BJ (cell line): ENCODE measurements at regions not wholly inside any gene's neighbourhood (a gene's known extent, or its start where the extent isn't known, plus 50 kb on each side); places are given as distances from the start of the nearest gene placed in this dataset.

Experiments
- CTCF ChIA-PET: fragments of 350-600 bp; formaldehyde crosslinking; extraction: SDS; loops from one replicate; lab custom pipeline; 2021; ENCODE audit warnings: antibody characterized with exemption, inconsistent platforms; lab: Yijun Ruan, JAX
- POLR2A ChIA-PET: fragments of 300-600 bp; sonication (Branson Sonifier 250); formaldehyde crosslinking; extraction: SDS; loops from one replicate; lab custom pipeline; 2021; ENCODE audit warnings: antibody characterized with exemption; lab: Charles Lee
- DNase-seq: peaks from one replicate; pipeline ENCODE4 v3.0.0-alpha.2; 2011; ENCODE audit warnings: low read depth
- H3K27me3 ChIP-seq: 2 replicates; pipeline ENCODE4 v1.6.0; 2011; ENCODE audit warnings: low read length; ENCODE audit not compliant: control insufficient read depth, insufficient read depth
- H3K36me3 ChIP-seq: 2 replicates; pipeline ENCODE4 v1.5.1; 2011; ENCODE audit warnings: low read length; ENCODE audit not compliant: control insufficient read depth, insufficient read depth
- H3K4me3 ChIP-seq: 2 replicates; pipeline ENCODE4 v1.5.1; 2011; ENCODE audit warnings: low read depth, mild to moderate bottlenecking, control low read depth, low read length
- CTCF ChIP-seq: IDR thresholded peaks from 2 replicates; pipeline ENCODE4 v1.5.1; 2011; ENCODE audit warnings: low read depth, mild to moderate bottlenecking, control low read depth, inconsistent platforms, low read length, moderate library complexity; ENCODE audit not compliant: insufficient read depth

GRCh38 chrX:16042980-16043379 is 80.4 kb upstream of the GRPR start:
- ChIA-PET POLR2A (no interaction called here), CTCF (no interaction called here)
- no peak for TF ChIP-seq CTCF
- no peak overlapping the region for H3K4me3 ChIP-seq
- no peak for DNase-seq
- no peaks in the 10 kb centered on the region for H3K27me3 ChIP-seq
- no peaks in the 10 kb centered on the region for H3K36me3 ChIP-seq

GRCh38 chrX:16039834-16040233 is 83.5 kb upstream of the GRPR start:
- CTCF ChIA-PET: interaction anchor here (0.6 kb wide), 1 partner anchor 21 kb away, joined by 3 read pairs; no protein-coding TSS in a partner anchor
- DNase-seq: no peak
- TF ChIP-seq CTCF: no peak

DNA sequence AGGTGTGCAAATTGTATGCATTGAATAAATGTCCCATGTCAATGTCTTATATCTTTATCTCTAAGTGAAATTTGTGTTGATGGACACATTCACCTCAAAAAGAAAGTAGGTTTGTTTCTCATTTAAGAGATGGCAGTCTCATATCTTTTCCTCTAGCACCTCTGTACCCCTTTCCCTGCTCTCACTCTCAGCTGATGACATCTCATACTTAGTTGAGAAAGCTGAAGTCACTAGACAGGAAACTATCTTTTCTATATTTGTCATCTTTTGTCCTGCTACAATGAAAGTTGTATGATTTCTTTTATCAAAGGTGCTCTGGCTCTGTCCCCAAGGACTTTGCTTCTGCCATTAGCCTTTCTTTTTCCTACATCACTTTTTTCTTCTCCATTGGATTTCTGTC is 84.0 kb upstream of the GRPR start:
- POLR2A ChIA-PET: no interaction called here
- CTCF ChIA-PET: no interaction called here
- Histone ChIP-seq H3K27me3 (no peaks in the 10 kb centered on the region), H3K36me3 (no peaks in the 10 kb centered on the region), H3K4me3 (no peak overlapping the region)
- DNase-seq: no peak
- no peak for TF ChIP-seq CTCF

More at GRCh38 chrX:16039834-16040233, 83.5 kb upstream of the GRPR start:
- Histone ChIP-seq H3K36me3 (no peaks in the 10 kb centered on the region), H3K4me3 (no peak overlapping the region), H3K27me3 (no peaks in the 10 kb centered on the region)
- POLR2A ChIA-PET: no interaction called here

DNA sequence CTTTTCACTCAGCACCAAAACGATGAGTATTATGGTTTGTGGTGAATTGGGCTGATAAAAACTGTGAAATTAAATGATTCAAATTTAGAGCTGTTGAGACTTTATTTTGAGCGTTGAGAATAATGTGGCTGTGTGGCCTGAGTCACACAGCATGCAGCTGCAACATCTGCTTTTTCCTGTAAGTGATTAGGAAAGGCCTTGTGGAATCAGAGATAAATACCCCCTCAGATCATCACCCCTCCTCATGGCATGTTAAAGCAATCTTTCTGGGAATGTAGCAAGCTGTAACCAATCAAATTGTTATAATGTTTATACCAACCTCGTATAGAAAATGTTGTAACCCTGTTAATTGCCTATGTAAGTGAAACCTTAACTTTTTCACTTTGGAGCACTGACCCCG is 90.0 kb upstream of the GRPR start:
- H3K4me3 ChIP-seq: no peak overlapping the region
- ChIA-PET POLR2A (no interaction called here), CTCF (no interaction called here)
- TF ChIP-seq CTCF: no peak
- no peaks in the 10 kb centered on the region for H3K36me3 ChIP-seq
- no peak for DNase-seq
- no peaks in the 10 kb centered on the region for H3K27me3 ChIP-seq

DNA sequence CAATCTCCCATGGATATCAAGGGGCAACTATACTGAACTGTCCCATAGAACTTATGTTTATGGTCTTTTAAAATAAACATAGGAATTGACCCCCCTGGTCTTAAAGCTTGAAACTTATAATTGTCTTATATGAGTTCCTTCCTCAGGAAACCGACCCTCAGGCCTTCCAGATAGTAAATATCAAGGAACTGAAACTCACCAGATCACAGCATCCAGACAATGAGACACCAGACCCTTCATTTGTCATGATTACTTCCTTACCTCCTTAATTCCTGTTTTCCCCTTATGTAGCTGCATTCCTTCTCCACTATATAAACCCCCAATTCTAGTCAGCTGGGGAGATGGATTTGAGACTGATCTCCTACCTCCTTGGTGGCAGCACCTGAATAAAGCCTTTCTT is 94.8 kb upstream of the GRPR start:
- Histone ChIP-seq H3K4me3 (no peak overlapping the region), H3K36me3 (no peaks in the 10 kb centered on the region), H3K27me3 (no peaks in the 10 kb centered on the region)
- no peak for DNase-seq
- TF ChIP-seq CTCF: no peak
- POLR2A ChIA-PET: no interaction called here
- CTCF ChIA-PET: no interaction called here
